Dermis blood vessel endothelial cell (primary cell): ENCODE measurements at regions not wholly inside any gene's neighbourhood (a gene's known extent, or its start where the extent isn't known, plus 50 kb on each side); places are given as distances from the start of the nearest gene placed in this dataset.

Experiments
- DNase-seq: peaks from one replicate; pipeline ENCODE4 v3.0.0; 2010

GRCh38 chr7:27367179-27367932 lies 124.8 kb downstream of the EVX1 start:
- no peak for DNase-seq

- no peak for DNase-seq
Measured at GRCh38 chr7:27367933-27368549, 125.4 kb downstream of the EVX1 start.

GRCh38 chr7:27374958-27375841 lies 132.6 kb downstream of the EVX1 start:
- no peak for DNase-seq

GRCh38 chr7:27375958-27376357 lies 133.4 kb downstream of the EVX1 start:
- DNase-seq: peak; percentile 5

- DNase-seq: no peak
Measured at GRCh38 chr7:27377988-27378387, 135.4 kb downstream of the EVX1 start.

DNA sequence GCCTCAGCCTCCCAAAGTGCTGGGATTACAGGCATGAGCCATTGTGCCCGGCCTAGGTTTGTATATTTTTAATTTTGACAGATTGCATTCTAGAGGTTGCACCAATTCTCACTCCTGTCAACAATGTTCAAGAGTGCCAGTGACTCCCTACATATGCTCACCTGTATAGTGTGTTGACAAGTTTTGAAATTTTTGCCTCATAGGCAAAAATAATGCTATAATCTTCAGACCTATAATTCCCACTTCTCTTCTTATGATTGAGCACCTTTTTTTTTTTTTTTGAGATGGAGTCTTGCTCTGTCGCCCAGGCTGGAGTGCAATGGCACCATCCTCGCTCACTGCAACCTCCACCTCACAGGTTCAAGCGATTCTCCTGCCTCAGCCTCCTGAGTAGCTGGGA lies 139.7 kb downstream of the EVX1 start:
- no peak for DNase-seq

- no peak for DNase-seq
Measured at GRCh38 chr7:27386581-27386980, 144.0 kb downstream of the EVX1 start.

- DNase-seq: no peak
Measured at GRCh38 chr7:27387864-27388263, 145.3 kb downstream of the EVX1 start.

GRCh38 chr7:27388561-27388960 lies 146.0 kb downstream of the EVX1 start:
- no peak for DNase-seq

DNA sequence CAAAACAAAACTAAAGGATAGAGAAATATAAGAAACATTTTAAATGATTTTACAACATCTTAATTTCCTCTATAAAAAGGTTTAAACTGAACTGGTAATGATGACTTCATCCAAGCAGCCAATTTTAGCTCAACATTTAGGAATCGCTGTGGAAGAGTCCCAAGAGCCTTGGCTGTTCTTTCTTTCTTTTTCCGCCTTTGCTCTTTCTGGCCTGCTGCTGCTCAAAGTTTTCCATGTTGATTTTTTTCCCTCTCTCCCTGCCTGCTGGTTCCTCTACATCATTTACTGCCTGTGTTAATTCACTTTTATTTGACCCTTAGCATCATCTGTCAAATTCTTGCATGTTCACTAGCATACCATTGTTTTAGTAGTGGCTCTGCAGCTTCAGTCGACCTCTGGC lies 146.9 kb downstream of the EVX1 start:
- DNase-seq: no peak

- DNase-seq: no peak
Measured at GRCh38 chr7:27392477-27392876, 149.9 kb downstream of the EVX1 start.

DNA sequence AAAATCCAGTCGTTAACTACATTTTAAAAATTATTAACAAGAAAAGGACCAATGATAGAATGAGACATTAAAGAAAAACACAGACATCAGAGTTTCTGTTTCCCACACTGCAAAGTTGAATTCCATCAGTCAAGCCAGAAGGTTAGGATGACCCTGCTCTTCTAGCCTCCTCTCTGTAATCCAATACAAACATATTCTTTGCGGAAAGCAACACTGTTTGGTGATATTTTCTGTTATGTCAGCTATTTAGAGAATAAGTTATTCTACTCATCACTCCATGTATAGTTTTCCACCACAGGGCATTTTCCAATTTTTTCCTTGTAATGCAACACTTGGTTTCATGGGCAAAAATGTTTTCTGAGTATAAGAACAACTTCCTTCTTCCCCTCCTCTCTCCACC lies 152.3 kb downstream of the EVX1 start:
- DNase-seq: no peak

DNA sequence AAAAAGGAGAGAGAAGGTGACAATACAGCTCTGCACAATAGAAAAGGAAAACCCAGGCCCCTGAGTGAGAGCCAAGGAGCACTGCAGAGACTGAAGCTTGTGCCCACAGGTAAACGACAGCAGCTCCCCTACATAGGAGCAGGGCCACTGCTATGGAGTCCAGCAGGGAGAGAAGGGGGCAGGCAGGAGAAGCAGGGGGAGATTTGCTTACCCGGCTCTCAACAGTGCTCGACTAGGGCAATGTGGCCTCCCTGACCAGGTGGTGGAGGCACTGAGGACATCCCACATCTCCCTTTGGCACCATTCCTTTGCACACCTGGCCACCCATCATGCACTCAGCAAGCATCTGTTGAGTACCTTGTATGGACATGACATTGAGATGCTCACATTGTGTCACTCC lies 153.0 kb downstream of the EVX1 start:
- no peak for DNase-seq

DNA sequence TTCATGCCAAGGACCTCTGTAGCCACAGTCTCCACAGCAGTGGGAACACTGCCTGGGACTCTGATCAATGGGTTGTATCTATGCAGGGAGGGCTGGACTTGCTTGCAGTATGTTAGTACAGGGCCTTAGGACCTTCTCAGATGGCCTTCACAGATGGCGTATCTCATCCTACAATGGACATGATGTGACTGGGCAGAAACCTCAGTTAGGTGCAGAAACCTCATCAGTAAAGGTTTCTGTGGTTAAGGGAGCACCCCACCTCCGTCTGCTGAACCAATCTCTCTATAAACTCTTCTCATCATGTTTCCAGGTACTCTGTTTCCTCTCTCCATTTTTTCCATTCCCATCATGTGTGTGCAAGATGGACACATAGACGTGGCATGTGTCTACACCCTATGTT lies 154.9 kb downstream of the EVX1 start:
- DNase-seq: no peak

DNA sequence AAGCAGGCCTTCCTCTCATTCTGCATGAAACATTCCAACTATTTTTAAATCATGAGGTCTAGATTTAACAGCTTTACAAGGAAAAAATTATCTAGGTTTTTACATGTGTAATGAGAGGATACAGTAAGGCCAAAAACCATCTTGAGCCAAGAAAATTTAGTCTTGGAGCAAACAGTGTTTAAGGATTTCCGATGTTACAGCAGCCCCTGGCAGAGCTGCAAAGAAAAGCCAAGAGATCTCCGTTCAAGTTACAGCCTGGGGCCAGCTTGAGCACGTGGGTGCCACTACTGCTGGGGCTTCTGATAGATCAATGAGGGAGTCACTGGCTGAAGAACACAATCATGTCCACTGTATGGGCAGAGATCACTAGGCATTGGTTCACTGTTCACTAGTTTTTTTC lies 156.2 kb downstream of the EVX1 start:
- no peak for DNase-seq

DNA sequence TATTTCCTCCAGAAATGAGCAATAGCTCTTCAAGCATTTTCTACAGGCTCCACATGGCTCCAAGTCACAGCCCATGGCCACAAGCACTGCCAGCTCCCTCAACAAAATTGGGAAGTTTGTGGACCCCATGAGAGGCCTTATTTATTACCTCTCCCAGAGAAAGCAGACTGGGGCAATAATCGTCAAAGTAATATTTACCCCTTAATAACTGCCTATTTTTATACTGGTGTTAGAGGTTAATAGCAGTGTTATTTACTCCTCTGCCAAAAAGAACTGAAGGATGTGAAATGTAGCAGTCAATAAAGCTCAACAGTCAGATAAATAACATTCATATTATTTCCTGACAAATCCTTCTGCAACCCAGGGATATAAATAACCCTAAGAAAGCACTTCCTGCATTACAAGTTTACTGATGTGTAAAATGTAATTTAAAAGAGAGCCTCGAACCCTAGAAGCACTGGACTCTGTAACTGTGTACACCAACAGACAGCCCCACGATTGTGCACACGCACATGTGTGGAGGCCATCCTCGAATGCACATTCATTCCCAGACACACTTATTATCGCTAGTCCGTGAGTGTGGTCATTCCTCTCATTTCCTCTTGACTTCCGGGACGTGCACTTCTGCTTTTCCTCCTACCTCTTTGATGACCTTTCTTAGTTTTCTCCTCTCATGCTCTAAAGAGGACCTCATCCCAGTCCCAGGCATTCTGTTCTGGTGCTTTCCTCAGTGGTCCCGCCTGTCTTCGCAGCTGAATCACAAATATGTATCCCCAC lies 157.4 kb downstream of the EVX1 start:
- DNase-seq: no peak

DNA sequence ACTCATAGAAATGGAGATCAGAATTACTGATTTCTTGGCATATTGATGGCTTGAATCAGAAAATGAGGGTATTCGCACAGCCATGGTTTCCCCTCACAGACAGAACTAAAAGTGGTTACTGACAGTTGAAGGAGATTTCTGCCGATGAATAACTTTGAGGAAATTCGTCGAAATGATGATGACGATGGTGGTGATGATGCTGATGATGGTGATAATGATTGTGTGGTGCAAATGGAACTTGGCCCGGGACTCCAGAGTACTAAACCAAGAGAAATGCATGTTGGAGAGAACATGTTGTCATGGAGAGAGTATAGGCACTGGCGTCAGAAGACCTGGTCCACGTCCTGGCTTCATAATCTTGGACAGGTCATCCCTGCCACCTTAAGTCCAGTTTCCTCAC lies 163.2 kb downstream of the EVX1 start:
- DNase-seq: no peak

GRCh38 chr7:27409311-27409710 lies 166.7 kb downstream of the EVX1 start:
- DNase-seq: no peak

DNA sequence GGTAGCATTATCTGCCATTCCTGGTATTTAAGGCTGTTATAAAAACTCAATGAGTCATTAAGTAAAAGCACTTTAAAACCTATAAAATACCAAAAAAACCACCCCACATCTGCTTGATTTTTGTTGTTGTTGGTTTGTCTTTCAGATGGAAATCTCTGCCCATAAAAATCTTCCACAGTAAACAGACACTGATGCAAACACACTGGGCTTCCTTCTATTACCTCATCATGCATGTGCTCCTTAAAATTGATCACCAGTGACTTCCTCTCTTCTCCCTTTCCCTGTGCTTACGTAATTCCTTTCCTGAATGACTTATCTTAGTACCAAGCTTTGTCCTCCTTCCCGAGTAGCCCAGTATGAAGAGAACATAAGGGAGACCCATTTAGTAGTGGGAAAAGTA lies 167.2 kb downstream of the EVX1 start:
- no peak for DNase-seq

DNA sequence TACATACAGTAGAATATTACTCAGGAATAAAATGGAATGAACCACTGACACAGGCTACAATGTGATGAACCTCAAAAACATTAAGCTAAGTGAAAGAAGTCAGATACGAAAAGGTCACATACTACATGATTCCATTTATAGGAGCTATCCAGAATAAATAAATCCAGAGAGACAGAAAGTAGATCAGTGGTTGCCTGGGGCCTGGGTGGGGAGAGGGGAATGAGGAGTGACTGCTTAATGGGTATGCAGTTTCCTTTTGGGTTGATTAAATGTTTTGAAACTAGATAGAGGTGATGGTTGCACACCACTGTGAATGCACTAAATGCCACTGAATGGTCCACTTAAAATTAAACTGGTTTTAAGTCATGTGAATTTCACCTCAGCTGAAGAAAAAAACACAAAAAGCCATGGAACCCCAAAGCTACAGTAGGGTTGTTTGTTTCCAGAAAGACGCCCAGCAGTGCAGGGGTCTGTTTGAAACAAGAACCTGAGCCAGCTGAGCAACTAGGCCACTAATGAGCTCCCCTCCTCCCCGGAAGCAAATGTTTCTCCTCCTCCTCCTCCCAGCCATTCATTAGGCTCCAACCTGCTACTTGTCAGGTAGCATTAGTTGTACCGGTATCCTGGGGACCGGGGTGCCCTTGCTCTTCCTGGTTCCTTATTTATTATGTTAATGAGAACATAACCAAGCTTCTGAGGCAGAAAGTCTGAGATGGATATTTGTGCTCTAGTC lies 168.4 kb downstream of the EVX1 start:
- no peak for DNase-seq

- no peak for DNase-seq
Measured at GRCh38 chr7:27412164-27412563, 169.6 kb downstream of the EVX1 start.

- DNase-seq: peak; percentile 14
Measured at GRCh38 chr7:27418541-27418940, 175.9 kb downstream of the EVX1 start.
